GM11168 (cell line): ENCODE measurements at regions not wholly inside any gene's neighbourhood (a gene's known extent, or its start where the extent isn't known, plus 50 kb on each side); places are given as distances from the start of the nearest gene placed in this dataset.

Experiments
- in situ Hi-C: fragments of 300-500 bp; cut with MboI; formaldehyde crosslinking; loops from one replicate; pipeline ENCODE4 v1.12.0; 2022; ENCODE audit warnings: low sequenced_read_pairs; ENCODE audit not compliant: unreplicated experiment

- in situ Hi-C loops, result no loop called here
Observed at GRCh38 chr14:98959958-98960616, 311.9 kb downstream of the BCL11B start.

- in situ Hi-C loops, result no loop called here
Observed at GRCh38 chr14:98960617-98961013, 311.4 kb downstream of the BCL11B start.

- in situ Hi-C loops, result no loop called here
Observed at GRCh38 chr14:98961191-98961590, 310.8 kb downstream of the BCL11B start.

- in situ Hi-C loops, result no loop called here
Observed at GRCh38 chr14:98962118-98962517, 309.9 kb downstream of the BCL11B start.

GRCh38 chr14:98963610-98964009, 308.4 kb downstream of the BCL11B start:
- in situ Hi-C loops, result no loop called here

GRCh38 chr14:98964171-98964570, 307.8 kb downstream of the BCL11B start:
- in situ Hi-C loops, result no loop called here

GRCh38 chr14:98965076-98965475, 306.9 kb downstream of the BCL11B start:
- in situ Hi-C loops, result no loop called here

GRCh38 chr14:98966016-98966415, 306.0 kb downstream of the BCL11B start:
- in situ Hi-C loops, result no loop called here

- in situ Hi-C loops, result no loop called here
Observed at GRCh38 chr14:98966475-98967162, 305.4 kb downstream of the BCL11B start.

- in situ Hi-C loops, result no loop called here
Observed at GRCh38 chr14:98974113-98974512, 297.9 kb downstream of the BCL11B start.

- in situ Hi-C loops, result no loop called here
Observed at GRCh38 chr14:98976271-98976670, 295.7 kb downstream of the BCL11B start.

GRCh38 chr14:98977451-98977850, 294.5 kb downstream of the BCL11B start:
- in situ Hi-C loops, result no loop called here

- in situ Hi-C loops, result no loop called here
Observed at GRCh38 chr14:98982986-98983385, 289.0 kb downstream of the BCL11B start.

GRCh38 chr14:98984027-98984718, 287.8 kb downstream of the BCL11B start:
- in situ Hi-C loops, result no loop called here

GRCh38 chr14:98984719-98985041, 287.3 kb downstream of the BCL11B start:
- in situ Hi-C loops, result no loop called here

- in situ Hi-C loops, result no loop called here
Observed at GRCh38 chr14:98993818-98994217, 278.2 kb downstream of the BCL11B start.

- in situ Hi-C loops, result no loop called here
Observed at GRCh38 chr14:98994561-98994960, 277.4 kb downstream of the BCL11B start.

- in situ Hi-C loops, result no loop called here
Observed at GRCh38 chr14:98997526-98998205, 274.3 kb downstream of the BCL11B start.

- in situ Hi-C loops, result no loop called here
Observed at GRCh38 chr14:98999345-98999744, 272.7 kb downstream of the BCL11B start.

GRCh38 chr14:98999901-99000300, 272.1 kb downstream of the BCL11B start:
- in situ Hi-C loops, result no loop called here

GRCh38 chr14:99001241-99001640, 270.8 kb downstream of the BCL11B start:
- in situ Hi-C loops, result no loop called here
